Sigmoid colon (tissue), 4 donors: ENCODE measurements at regions not wholly inside any gene's neighbourhood (a gene's known extent, or its start where the extent isn't known, plus 50 kb on each side); places are given as distances from the start of the nearest gene placed in this dataset.

Source experiments
- EP300 ChIP-seq, 4 donors: sonication (generic); formaldehyde crosslinking; IDR thresholded peaks; one replicate each; pipeline ENCODE4 v1.6.1; 2017; ENCODE audit warnings: antibody characterized with exemption in 4 of 4
- POLR2A ChIP-seq, 2 donors: fragments of 450-650 bp; IDR thresholded peaks; one replicate each; pipeline ENCODE4 v1.6.1; 2016; ENCODE audit warnings: antibody characterized with exemption in 2 of 2, mild to moderate bottlenecking in 2 of 2, moderate library complexity in 2 of 2
- POLR2AphosphoS5 ChIP-seq, 4 donors: sonication (generic); formaldehyde crosslinking; IDR thresholded peaks; one replicate each; pipeline ENCODE4 v1.6.1; 2017; ENCODE audit warnings: antibody characterized with exemption in 4 of 4
- TF ChIP-seq, protein P1 (sequence below), 4 experiments: fragments of 450-650 bp in 3 of 4; fragments of 200-600 bp in 1 of 4; IDR thresholded peaks; one replicate each; pipeline ENCODE4 v1.5.1; 2016 to 2019; ENCODE audit warnings: antibody characterized with exemption in 4 of 4, mild to moderate bottlenecking in 3 of 4, moderate library complexity in 2 of 4

GRCh38 chr3:41103200-41103599 is 96.1 kb upstream of the CTNNB1 start:
- TF ChIP-seq, protein P1, sequence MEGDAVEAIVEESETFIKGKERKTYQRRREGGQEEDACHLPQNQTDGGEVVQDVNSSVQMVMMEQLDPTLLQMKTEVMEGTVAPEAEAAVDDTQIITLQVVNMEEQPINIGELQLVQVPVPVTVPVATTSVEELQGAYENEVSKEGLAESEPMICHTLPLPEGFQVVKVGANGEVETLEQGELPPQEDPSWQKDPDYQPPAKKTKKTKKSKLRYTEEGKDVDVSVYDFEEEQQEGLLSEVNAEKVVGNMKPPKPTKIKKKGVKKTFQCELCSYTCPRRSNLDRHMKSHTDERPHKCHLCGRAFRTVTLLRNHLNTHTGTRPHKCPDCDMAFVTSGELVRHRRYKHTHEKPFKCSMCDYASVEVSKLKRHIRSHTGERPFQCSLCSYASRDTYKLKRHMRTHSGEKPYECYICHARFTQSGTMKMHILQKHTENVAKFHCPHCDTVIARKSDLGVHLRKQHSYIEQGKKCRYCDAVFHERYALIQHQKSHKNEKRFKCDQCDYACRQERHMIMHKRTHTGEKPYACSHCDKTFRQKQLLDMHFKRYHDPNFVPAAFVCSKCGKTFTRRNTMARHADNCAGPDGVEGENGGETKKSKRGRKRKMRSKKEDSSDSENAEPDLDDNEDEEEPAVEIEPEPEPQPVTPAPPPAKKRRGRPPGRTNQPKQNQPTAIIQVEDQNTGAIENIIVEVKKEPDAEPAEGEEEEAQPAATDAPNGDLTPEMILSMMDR (IDR thresholded peaks at IDR 0.05): no peak
- TF ChIP-seq POLR2A (IDR thresholded peaks at IDR 0.05) (no peak), POLR2AphosphoS5 (IDR thresholded peaks at IDR 0.05) (no peak), EP300 (IDR thresholded peaks at IDR 0.05) (no peak)
